ENCODE measurements at regions not wholly inside any gene's neighbourhood (a gene's known extent, or its start where the extent isn't known, plus 50 kb on each side); places are given as distances from the start of the nearest gene placed in this dataset.

DNA sequence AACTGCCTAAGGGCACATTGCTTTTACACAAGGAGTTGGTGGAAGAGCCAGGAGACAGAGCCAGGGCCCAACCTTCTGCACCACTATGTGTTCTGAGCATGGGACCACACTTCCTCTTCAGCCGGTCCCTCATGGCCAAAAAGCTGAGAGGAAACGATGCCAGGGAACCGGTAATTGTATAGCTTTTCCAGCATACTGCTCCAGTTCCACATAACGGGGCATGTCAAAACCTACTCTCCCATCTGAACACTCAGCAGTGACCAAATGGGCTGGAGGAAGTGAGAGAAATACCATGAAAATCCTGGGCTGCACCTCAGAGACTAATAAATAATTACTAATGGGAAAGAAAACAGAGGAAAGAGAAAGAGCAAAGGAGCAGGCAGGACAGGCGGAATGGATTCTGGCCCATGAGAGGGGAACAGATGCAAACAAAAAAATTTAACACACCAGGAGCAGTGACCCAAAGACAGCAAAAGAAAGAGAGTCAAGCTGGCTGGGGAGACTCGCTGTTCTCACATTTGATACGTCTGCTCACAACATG is 52.0 kb upstream of the BMP2 start:
- H3K27me3 ChIP-seq = no peaks in the 10 kb centered on the region
- H3K9me3 ChIP-seq (replicated peaks) = no peaks in the 10 kb centered on the region
- H3K27ac ChIP-seq = no peak overlapping the region
- H3K36me3 ChIP-seq = no peaks in the 10 kb centered on the region
- DNase-seq = no peak
- no peak overlapping the region for H3K4me3 ChIP-seq
- no peaks in the 10 kb centered on the region for H3K4me1 ChIP-seq

DNA sequence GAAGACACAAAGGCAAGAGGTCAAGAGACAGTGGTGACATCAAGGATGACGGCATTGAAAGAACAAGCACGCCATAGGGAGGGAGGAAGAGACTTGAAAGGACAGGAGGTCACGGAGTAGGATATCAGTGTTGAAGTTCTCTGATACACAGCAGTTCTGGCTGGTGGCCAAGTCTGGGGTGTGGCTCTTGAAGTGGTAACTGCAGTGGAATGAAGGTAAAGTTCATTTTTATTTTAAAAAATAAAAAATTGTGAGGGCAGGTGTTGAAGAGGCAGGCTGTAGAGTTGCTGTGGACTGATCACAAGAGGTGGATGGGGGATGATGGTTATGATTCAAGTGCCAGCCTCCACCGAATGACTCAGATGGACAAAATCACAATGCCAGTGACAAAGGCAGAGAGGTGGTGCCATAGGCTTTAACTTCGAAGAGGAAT is 53.2 kb upstream of the BMP2 start:
- Histone ChIP-seq H3K36me3 (no peaks in the 10 kb centered on the region), H3K27me3 (no peaks in the 10 kb centered on the region), H3K27ac (no peak overlapping the region), H3K4me1 (no peaks in the 10 kb centered on the region; the same call in 1 of the 2 replicates), H3K9me3 (replicated peaks) (no peaks in the 10 kb centered on the region), H3K4me3 (no peak overlapping the region)
- DNase-seq = no peak

DNA sequence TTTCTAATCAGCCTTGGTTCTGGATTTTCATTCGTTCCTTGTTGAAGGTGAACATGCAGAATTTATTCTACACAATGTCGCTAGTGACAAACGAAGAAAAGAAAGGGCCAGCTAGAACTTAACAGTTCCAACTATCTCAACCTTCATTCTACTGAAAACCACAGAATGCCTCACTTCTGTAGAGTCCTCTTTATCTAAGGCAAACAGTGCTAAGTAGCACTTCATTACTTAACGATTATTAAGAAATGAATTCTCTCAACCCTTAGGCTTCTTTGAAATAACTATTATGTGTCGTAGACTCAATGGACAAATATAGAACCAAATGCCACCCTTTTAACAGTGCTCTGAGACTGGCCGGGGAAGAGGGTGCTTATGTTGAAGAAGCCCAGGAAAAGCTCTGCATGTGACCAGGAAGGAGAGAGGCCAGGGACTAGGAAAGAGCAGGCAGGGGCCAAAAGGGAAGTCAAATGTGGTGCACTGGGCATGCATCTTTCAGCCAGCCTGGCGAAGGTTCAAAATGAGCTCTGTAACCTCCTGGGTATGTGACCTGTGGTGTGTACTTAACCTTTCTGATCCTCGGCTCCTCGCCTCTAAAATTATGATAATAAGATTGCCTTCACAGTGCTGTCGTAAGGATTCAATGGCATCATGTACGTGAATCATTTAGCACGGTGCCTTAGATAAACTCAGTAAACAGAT is 55.4 kb upstream of the BMP2 start:
- no peak for DNase-seq
- Histone ChIP-seq H3K36me3 (no peaks in the 10 kb centered on the region), H3K27ac (no peak overlapping the region), H3K4me3 (no peak overlapping the region), H3K4me1 (peaks cover 8% of the 10 kb centered on the region; the same call in 1 of the 2 replicates), H3K27me3 (no peaks in the 10 kb centered on the region), H3K9me3 (replicated peaks) (no peaks in the 10 kb centered on the region)

DNA sequence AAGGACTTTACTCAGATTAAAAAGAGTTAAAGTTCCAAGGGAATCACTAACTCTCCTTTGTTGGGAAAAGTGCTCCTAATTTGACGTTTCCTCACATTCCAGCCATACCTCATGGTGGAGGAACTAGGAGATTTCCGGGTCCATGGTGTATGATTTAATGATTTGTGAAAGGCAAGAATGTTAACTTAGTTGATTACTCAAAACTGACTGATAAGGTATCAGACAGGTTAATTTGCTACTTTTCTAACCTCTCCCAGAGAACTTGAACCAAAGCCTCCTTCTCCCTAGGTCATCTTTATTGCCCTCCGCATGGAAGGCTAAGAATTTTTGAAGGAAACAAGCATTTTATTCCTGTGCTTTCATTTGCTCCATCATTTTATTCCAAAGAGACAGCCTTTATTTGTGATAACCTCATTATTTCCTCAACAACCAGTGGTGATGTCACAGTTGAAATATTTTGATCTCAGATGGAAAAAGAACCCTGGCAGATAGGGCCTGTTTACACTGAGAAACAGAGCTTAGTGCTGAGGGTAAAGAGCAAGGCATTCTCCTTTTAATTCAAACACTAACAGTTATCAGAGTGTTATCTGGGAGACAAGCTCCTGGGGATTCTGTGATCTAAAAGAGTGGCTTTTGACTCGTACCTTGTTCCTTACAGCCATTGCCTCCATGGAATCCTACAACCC is 57.4 kb upstream of the BMP2 start:
- Histone ChIP-seq H3K27ac (no peak overlapping the region), H3K4me1 (peaks cover 8% of the 10 kb centered on the region; the same call in 1 of the 2 replicates), H3K4me3 (no peak overlapping the region), H3K36me3 (no peaks in the 10 kb centered on the region), H3K27me3 (no peaks in the 10 kb centered on the region), H3K9me3 (replicated peaks) (no peaks in the 10 kb centered on the region)
- no peak for DNase-seq

DNA sequence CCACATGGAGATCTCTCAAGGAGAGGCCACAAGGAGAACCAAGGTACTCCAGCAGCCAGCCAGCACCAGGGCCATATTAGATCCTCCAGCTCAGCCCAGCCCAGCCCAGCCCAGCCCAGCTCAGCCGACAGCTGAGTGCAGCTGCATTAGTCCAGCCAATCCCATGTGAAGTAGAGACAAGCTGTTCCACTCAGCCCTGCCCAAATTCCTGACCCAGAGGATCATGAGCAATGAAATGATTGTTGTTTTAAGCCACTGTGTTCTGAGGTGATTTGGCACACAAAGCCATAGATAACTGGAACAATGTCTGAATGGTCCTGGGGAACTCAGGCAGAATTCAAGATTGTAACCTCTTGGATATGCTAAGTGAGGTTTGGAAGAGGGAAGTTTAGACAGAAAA is 59.5 kb upstream of the BMP2 start:
- peak; percentile 11 to 28 for DNase-seq
- Histone ChIP-seq H3K27ac (no peak overlapping the region), H3K9me3 (replicated peaks) (no peaks in the 10 kb centered on the region), H3K4me3 (no peak overlapping the region), H3K36me3 (no peaks in the 10 kb centered on the region), H3K4me1 (peaks cover 8% of the 10 kb centered on the region; the same call in 1 of the 2 replicates), H3K27me3 (no peaks in the 10 kb centered on the region)

DNA sequence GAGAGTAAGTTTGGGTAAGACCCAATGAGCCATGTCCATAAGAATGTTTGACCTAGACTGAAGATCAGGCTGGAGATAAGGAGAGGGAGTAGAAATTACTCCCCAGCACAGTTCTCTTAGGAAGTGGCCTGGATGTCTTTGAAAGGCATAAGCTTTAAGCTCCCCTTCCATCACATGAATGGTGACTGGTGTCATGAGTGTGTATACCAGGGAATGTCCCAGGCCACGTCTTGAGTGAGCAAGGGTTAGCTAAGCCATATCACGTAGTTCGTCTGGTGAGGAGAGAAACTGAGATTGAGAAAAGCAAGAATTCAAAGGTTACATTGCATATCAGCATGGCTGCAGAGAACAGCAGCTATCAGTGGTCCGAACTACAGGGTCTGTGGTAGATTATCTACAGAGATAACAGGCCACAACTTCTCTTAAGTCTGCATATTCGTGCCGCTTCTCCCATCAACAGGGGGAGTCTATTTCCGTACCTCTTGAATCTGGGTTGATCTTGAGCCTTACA is 60.1 kb upstream of the BMP2 start:
- no peaks in the 10 kb centered on the region for H3K36me3 ChIP-seq
- H3K4me1 ChIP-seq = peaks cover 8% of the 10 kb centered on the region; the same call in 1 of the 2 replicates
- no peak overlapping the region for H3K4me3 ChIP-seq
- no peak overlapping the region for H3K27ac ChIP-seq
- DNase-seq = no peak
- H3K9me3 ChIP-seq (replicated peaks) = no peaks in the 10 kb centered on the region
- no peaks in the 10 kb centered on the region for H3K27me3 ChIP-seq

DNA sequence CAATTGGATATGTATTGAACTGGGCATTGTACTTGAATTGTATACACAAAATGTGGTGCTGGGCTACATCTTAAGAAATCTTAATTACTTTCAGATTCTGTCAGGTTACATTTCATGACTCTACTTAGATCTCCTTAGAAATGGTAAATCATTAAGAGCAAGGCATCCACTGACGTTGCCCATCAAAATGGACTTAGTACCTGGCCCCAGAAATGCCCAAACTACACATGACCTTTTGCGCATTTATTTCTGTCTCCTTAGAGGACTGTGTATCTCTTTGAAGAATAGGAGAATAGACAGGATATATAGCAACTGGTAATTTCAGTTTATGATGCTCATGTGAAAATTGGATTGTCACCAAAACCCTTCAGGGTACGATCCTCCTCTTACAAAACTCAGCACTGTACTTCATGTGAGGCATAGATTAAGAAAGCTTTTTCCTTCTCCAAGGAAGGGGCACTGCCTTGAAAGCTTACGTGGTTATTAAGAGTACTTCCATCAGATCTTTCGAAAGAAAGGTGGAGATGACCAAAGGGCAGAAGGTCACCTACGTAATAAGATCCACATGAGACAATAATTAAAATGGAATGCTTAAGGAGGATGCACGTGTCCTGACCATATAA is 61.4 kb upstream of the BMP2 start:
- Histone ChIP-seq H3K36me3 (no peaks in the 10 kb centered on the region), H3K9me3 (replicated peaks) (no peaks in the 10 kb centered on the region), H3K27ac (no peak overlapping the region), H3K27me3 (no peaks in the 10 kb centered on the region), H3K4me3 (no peak overlapping the region), H3K4me1 (peaks cover 8% of the 10 kb centered on the region; the same call in 1 of the 2 replicates)
- DNase-seq = no peak

DNA sequence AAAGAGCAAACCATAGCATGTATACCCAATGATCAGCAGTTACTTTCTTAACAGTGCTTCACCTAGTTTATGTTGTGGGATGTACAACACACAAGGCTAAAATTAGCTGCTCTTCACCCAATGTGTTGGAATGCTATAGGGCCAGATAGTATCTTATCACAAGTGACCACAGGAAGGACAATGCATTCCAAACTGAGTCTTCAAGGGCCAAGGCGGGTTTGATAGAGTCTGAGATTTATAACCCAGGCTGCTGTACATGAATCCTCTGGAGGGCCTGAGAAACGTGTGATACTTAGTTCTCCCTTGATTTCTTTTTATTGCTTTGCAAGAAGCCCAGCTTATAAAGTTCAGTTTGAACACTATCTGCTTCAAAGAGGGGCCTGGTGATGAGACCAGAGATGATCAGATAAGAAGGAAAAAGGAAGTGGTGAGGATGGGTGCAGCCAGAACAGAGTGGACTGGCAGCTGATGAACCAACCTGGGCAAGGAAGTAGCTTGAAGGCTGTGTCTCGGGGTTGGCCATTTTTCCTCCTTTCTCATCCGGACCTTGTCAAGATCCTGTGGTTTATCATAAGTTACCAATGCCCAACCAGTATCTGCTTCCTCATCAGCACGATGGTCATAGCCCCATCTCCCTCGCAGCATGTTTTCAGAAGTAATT is 62.2 kb upstream of the BMP2 start:
- Histone ChIP-seq H3K4me1 (peaks cover 8% of the 10 kb centered on the region; the same call in 1 of the 2 replicates), H3K9me3 (replicated peaks) (no peaks in the 10 kb centered on the region), H3K4me3 (no peak overlapping the region), H3K27ac (no peak overlapping the region), H3K36me3 (no peaks in the 10 kb centered on the region), H3K27me3 (no peaks in the 10 kb centered on the region)
- DNase-seq = no peak

DNA sequence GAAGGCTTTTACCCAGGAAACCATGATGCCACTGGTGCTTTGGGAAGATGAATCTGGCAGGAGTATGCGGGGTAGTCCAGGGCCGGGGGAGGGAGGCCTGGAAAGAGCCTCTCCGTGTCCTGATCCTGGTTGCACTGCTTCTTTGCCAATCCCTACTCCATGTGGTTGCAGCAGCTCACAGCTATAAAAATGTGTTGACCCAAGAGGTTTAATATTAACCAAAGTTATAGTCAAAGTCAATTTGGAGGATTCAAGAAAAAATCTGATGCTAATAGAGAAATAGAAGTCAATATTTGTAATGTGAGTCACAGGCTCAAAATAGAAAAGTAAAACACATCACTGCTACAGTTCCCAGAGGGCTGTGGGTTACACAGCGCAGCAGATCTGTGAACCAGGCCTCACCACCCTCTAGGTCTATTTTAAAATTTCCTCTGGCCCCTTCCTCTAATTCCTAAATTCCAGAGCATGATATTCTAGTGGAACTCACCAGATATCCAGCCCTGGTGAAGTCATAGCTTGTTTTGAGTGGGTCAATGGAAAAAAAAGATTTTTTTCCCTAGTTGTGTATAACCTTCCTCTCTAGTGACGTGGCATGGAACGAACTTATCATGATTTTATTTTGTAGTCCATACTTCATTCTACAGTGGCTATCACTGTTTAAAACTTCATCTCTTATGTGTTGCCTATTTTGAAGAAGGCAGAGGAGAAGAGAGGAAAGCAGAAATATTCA is 63.2 kb upstream of the BMP2 start:
- DNase-seq = no peak
- peaks cover 8% of the 10 kb centered on the region; the same call in 1 of the 2 replicates for H3K4me1 ChIP-seq
- no peaks in the 10 kb centered on the region for H3K27me3 ChIP-seq
- no peaks in the 10 kb centered on the region for H3K9me3 ChIP-seq (replicated peaks)
- H3K27ac ChIP-seq = no peak overlapping the region
- H3K4me3 ChIP-seq = no peak overlapping the region
- no peaks in the 10 kb centered on the region for H3K36me3 ChIP-seq

DNA sequence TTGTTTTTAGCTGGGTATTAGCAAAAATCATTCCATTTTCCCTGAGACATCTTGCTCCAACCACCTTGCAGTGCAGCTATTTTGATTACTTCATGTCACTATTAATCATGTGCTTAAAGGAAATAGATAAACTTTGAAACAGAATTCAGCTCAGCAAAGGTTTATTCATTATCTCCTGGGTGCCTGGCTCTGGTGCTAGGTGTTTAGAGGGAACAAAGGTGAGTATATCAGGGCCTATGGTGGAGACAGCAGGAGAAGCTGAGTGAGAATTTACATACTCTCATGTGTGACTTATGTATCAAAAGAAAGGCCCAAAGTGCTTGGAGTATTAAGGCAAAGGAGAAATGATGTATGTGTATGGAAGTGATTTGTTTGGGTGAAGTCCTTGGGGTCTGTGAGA is 63.8 kb upstream of the BMP2 start:
- H3K4me1 ChIP-seq = peaks cover 8% of the 10 kb centered on the region; the same call in 1 of the 2 replicates
- no peak for DNase-seq
- no peak overlapping the region for H3K27ac ChIP-seq
- no peak overlapping the region for H3K4me3 ChIP-seq
- H3K36me3 ChIP-seq = no peaks in the 10 kb centered on the region
- H3K9me3 ChIP-seq (replicated peaks) = no peaks in the 10 kb centered on the region
- no peaks in the 10 kb centered on the region for H3K27me3 ChIP-seq

DNA sequence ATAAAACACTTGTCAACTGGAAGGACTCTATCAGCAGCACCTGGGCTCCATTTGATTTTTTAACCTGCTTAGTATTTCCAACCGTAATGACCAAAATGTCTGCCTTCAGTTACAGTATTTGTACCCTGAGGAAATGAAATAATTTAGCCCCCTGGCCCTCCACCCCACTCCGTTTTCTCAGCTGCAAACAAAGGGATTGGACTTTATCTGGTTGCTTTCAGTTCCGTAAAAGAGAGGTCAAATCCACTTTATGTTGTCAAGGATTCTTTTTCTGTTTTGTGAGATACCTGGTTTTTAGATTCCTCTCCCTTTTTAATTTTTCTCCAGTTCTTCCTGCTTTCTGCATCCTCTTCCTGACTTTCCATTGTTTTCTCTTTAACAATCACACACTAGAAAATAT is 64.4 kb upstream of the BMP2 start:
- no peak for DNase-seq
- no peak overlapping the region for H3K27ac ChIP-seq
- H3K4me1 ChIP-seq = peaks cover 11% of the 10 kb centered on the region; the same call in 1 of the 2 replicates
- no peak overlapping the region for H3K4me3 ChIP-seq
- H3K27me3 ChIP-seq = no peaks in the 10 kb centered on the region
- H3K36me3 ChIP-seq = no peaks in the 10 kb centered on the region
- no peaks in the 10 kb centered on the region for H3K9me3 ChIP-seq (replicated peaks)

DNA sequence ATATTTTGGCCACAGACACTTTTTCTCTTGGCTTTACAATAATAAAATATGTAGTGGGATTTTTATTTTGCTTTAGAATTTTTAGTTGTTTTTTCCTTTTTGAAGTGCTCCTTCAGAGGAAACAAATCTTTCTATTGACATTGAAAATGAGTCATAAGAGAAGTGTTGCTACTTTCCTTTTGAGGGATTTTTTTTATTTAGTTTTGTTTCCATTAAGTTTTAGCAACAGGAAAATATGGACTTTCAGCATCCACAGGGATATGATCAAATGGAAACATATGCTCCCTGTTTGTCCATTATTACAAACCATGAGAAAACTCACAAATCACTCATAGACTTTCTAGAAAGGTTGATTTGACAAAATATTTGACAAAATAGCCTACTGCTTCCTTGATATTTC is 65.3 kb upstream of the BMP2 start:
- H3K36me3 ChIP-seq = no peaks in the 10 kb centered on the region
- no peak for DNase-seq
- no peak overlapping the region for H3K27ac ChIP-seq
- no peak overlapping the region for H3K4me3 ChIP-seq
- H3K9me3 ChIP-seq (replicated peaks) = no peaks in the 10 kb centered on the region
- peaks cover 14% of the 10 kb centered on the region for H3K4me1 ChIP-seq
- no peaks in the 10 kb centered on the region for H3K27me3 ChIP-seq

DNA sequence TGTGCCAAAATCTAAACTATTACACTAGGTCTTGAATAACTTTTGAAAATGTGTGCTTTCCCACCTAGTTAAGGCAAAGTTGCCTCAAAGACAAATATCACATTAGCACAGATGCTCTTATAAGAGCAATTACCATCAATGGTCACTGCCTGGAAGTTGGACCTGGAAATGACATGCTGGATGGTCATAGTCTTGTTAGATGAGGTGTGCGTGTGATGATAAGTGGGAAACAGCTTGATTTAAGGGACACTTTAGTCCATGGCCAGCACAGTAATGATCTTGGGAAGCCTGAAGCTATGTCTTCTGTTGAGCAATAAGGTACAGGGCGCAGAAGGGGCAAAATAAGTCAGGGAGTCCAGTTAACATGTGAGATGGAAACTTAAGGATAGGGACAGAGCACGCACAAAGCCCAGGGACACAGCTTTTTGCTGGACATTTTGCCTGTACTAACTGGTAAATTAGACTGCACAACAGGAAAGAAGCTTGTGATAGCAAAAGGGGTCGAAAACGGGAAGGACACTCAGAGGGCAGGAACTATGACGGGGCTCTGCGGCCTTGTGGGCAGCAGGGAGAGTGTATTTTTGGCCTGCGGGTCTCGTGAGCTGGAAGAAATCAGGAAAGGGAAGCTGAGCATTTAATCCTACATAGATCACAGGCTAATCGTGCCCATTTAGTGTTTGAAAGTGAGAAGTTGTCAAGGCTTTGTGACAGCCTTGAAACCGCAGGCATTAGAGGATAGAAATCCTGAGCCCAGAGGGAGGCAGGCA is 66.7 kb upstream of the BMP2 start:
- Histone ChIP-seq H3K9me3 (replicated peaks) (no peaks in the 10 kb centered on the region), H3K4me1 (peaks cover 14% of the 10 kb centered on the region), H3K36me3 (no peaks in the 10 kb centered on the region), H3K4me3 (no peak overlapping the region), H3K27ac (no peak overlapping the region), H3K27me3 (no peaks in the 10 kb centered on the region)
- DNase-seq = peak in 1 of 2 experiments; percentile 28
